Coronary artery (tissue), 2 donors: ENCODE measurements at regions not wholly inside any gene's neighbourhood (a gene's known extent, or its start where the extent isn't known, plus 50 kb on each side); places are given as distances from the start of the nearest gene placed in this dataset.

Experiments
- DNase-seq: peaks from one replicate; pipeline ENCODE4 v3.0.0-alpha.2; 2017; ENCODE audit warnings: low spot score
- H3K27ac ChIP-seq, 2 donors: fragments of 200-600 bp; sonication (generic); one replicate each; pipeline ENCODE4 v1.5.1; 2016 to 2019
- H3K4me3 ChIP-seq: fragments of 200-600 bp; sonication (generic); 2 replicates; pipeline ENCODE4 v1.5.1; 2016; ENCODE audit warnings: mild to moderate bottlenecking, moderate library complexity
- CTCF ChIP-seq: fragments of 200-600 bp; sonication (generic); IDR thresholded peaks from one replicate; pipeline ENCODE4 v1.5.1; 2019; ENCODE audit warnings: antibody characterized with exemption

GRCh38 chr9:30575691-30576090 is 1808.8 kb upstream of the ACO1 start:
- Histone ChIP-seq H3K27ac (no peak overlapping the region), H3K4me3 (no peak overlapping the region)
- DNase-seq, result no peak
- no peak for TF ChIP-seq CTCF

- no peak overlapping the region for H3K27ac ChIP-seq
- TF ChIP-seq CTCF, result no peak
- no peak for DNase-seq
- H3K4me3 ChIP-seq, result no peak overlapping the region
Observed at GRCh38 chr9:30579810-30580209, 1804.6 kb upstream of the ACO1 start.

- no peak for TF ChIP-seq CTCF
- no peak for DNase-seq
- Histone ChIP-seq H3K27ac (no peak overlapping the region), H3K4me3 (no peak overlapping the region)
Observed at GRCh38 chr9:30582240-30582639, 1802.2 kb upstream of the ACO1 start.

- TF ChIP-seq CTCF, result no peak
- no peak for DNase-seq
- H3K4me3 ChIP-seq, result no peak overlapping the region
Observed at GRCh38 chr9:30584559-30584958, 1799.9 kb upstream of the ACO1 start.

GRCh38 chr9:30591461-30591860 is 1793.0 kb upstream of the ACO1 start:
- no peak for DNase-seq
- Histone ChIP-seq H3K4me3 (no peak overlapping the region), H3K27ac (no peak overlapping the region)
- TF ChIP-seq CTCF, result no peak

More at GRCh38 chr9:30584559-30584958, 1799.9 kb upstream of the ACO1 start:
- no peak overlapping the region for H3K27ac ChIP-seq

GRCh38 chr9:30597608-30598007 is 1786.8 kb upstream of the ACO1 start:
- no peak overlapping the region for H3K4me3 ChIP-seq
- TF ChIP-seq CTCF, result no peak
- DNase-seq, result no peak
- no peak overlapping the region for H3K27ac ChIP-seq

- no peak for DNase-seq
- Histone ChIP-seq H3K27ac (no peak overlapping the region), H3K4me3 (no peak overlapping the region)
- no peak for TF ChIP-seq CTCF
Observed at GRCh38 chr9:30605936-30606335, 1778.5 kb upstream of the ACO1 start.
